AG04450 (cell line): ENCODE measurements at regions not wholly inside any gene's neighbourhood (a gene's known extent, or its start where the extent isn't known, plus 50 kb on each side); places are given as distances from the start of the nearest gene placed in this dataset.

Experiments used
- CTCF ChIA-PET: fragments of 300-600, 350-600 bp; formaldehyde crosslinking; extraction: SDS; loops from one replicate; lab custom pipeline; 2022; ENCODE audit warnings: antibody characterized with exemption, inconsistent platforms; lab: Charles Lee
- POLR2A ChIA-PET: fragments of 350-600 bp; formaldehyde crosslinking; extraction: SDS; loops from one replicate; lab custom pipeline; 2021; ENCODE audit warnings: antibody characterized with exemption, inconsistent platforms; lab: Yijun Ruan, JAX
- DNase-seq: peaks from one replicate; pipeline ENCODE4 v3.0.0-alpha.2; 2011; ENCODE audit warnings: low read depth, low spot score
- H3K27ac ChIP-seq: one replicate; pipeline ENCODE4 v1.5.1; 2012; ENCODE audit warnings: low read depth, low read length, control low read depth
- H3K27me3 ChIP-seq: one replicate; pipeline ENCODE4 v1.6.0; 2012; ENCODE audit warnings: low read length; ENCODE audit not compliant: control insufficient read depth, insufficient read depth
- H3K4me3 ChIP-seq: 2 replicates; pipeline ENCODE4 v1.5.1; 2011; ENCODE audit warnings: mild to moderate bottlenecking, low read depth, low read length, control low read depth
- H3K9me3 ChIP-seq: 2 replicates; pipeline ENCODE4 v1.5.1; 2012; ENCODE audit warnings: low read length; ENCODE audit not compliant: control insufficient read depth, insufficient read depth
- TF ChIP-seq, protein P1 (sequence below): IDR thresholded peaks from 2 replicates; pipeline ENCODE4 v1.5.1; 2011; ENCODE audit warnings: low read depth, low read length, control low read depth, inconsistent platforms

- H3K27ac ChIP-seq = no peak overlapping the region
- no peaks in the 10 kb centered on the region for H3K9me3 ChIP-seq
- no peaks in the 10 kb centered on the region for H3K27me3 ChIP-seq
- ChIA-PET CTCF (interaction anchor here (1.1 kb wide), 1 partner anchor 12 kb away, joined by 3 read pairs; no protein-coding TSS in a partner anchor), POLR2A (no interaction called here)
- TF ChIP-seq, protein P1, sequence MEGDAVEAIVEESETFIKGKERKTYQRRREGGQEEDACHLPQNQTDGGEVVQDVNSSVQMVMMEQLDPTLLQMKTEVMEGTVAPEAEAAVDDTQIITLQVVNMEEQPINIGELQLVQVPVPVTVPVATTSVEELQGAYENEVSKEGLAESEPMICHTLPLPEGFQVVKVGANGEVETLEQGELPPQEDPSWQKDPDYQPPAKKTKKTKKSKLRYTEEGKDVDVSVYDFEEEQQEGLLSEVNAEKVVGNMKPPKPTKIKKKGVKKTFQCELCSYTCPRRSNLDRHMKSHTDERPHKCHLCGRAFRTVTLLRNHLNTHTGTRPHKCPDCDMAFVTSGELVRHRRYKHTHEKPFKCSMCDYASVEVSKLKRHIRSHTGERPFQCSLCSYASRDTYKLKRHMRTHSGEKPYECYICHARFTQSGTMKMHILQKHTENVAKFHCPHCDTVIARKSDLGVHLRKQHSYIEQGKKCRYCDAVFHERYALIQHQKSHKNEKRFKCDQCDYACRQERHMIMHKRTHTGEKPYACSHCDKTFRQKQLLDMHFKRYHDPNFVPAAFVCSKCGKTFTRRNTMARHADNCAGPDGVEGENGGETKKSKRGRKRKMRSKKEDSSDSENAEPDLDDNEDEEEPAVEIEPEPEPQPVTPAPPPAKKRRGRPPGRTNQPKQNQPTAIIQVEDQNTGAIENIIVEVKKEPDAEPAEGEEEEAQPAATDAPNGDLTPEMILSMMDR = no peak
- DNase-seq = no peak
- H3K4me3 ChIP-seq = no peak overlapping the region
These were observed 535.7 kb upstream of the ZEB2 start for GRCh38 chr2:145055651-145056050.

DNA sequence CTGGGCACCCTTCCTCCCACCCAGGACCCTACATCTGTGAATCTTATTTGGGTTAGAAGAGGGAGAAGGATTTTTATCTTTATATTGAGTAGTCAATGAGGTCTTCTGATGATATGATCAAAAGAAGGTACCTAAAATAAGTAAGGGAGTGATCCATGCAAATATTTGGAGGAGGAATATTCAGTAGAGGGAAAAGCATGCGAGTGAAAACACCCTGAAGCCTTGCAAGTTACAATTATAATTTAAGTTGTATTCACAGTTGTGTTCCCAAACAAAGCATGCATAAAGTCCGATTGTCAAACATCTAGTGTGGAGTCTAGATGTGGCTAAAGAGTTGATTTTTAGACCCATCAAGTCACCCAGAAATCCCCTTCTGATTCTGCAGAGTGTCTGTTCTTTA is 530.2 kb upstream of the ZEB2 start:
- DNase-seq = no peak
- Histone ChIP-seq H3K4me3 (no peak overlapping the region), H3K27me3 (no peaks in the 10 kb centered on the region), H3K27ac (no peak overlapping the region), H3K9me3 (no peaks in the 10 kb centered on the region)
- TF ChIP-seq, protein P1 = no peak
- POLR2A ChIA-PET = no interaction called here
- CTCF ChIA-PET = no interaction called here

DNA sequence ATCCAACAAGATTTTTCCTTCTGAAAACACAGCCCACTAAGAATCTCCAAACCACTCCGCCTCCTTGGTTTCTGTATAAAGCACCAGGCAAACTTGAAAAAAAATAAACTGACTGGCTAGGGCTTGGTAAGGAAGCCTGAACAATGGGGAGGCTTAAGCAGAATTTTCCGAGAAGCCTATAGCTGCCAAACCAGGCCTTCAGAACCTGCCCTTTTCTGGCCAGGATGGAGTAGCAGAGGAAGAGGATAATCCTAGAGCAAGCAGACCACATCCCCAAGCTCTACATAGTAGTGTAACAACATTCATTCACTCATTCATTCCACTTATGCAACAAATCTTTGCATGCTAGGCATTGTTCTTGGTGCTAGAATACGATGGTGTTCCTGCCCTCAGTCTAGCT is 529.6 kb upstream of the ZEB2 start:
- Histone ChIP-seq H3K27me3 (no peaks in the 10 kb centered on the region), H3K4me3 (no peak overlapping the region), H3K9me3 (no peaks in the 10 kb centered on the region), H3K27ac (no peak overlapping the region)
- TF ChIP-seq, protein P1 = no peak
- POLR2A ChIA-PET = no interaction called here
- DNase-seq = no peak
- CTCF ChIA-PET = no interaction called here

GRCh38 chr2:145047554-145047953 is 527.6 kb upstream of the ZEB2 start:
- TF ChIP-seq, protein P1 = no peak
- no peak overlapping the region for H3K4me3 ChIP-seq
- H3K9me3 ChIP-seq = no peaks in the 10 kb centered on the region
- DNase-seq = no peak
- ChIA-PET CTCF (no interaction called here), POLR2A (no interaction called here)
- no peak overlapping the region for H3K27ac ChIP-seq
- H3K27me3 ChIP-seq = no peaks in the 10 kb centered on the region

DNA sequence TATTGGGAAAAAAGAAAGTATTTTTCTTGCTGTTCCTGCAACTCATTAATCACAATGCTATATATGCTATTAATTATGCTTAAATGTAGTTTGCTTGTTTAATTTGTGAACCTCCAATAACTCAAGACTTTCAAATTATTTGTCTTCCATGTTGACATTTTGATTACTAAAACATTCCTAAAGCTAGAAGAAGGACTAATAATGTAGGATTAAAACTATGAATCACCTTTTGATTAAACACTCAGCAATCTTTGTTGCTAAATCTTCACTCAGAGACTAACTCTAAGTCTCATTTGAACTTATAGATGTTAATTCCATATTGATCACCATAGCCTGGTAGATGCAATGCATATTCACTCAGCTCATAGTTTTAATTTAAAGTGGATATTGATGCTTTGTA is 524.6 kb upstream of the ZEB2 start:
- TF ChIP-seq, protein P1 = no peak
- no peak overlapping the region for H3K4me3 ChIP-seq
- CTCF ChIA-PET = interaction anchor here (1.1 kb wide), 1 partner anchor 708 kb away, joined by 4 read pairs; no protein-coding TSS in a partner anchor
- H3K27me3 ChIP-seq = no peaks in the 10 kb centered on the region
- no peaks in the 10 kb centered on the region for H3K9me3 ChIP-seq
- no peak for DNase-seq
- H3K27ac ChIP-seq = no peak overlapping the region
- POLR2A ChIA-PET = no interaction called here
